Stimulated activated CD4-positive, alpha-beta T cell treated with anti-CD3 and anti-CD28 coated beads, Interleukin-2, amount 100 ng/mL, for 24 hours (primary cell): ENCODE measurements at regions not wholly inside any gene's neighbourhood (a gene's known extent, or its start where the extent isn't known, plus 50 kb on each side); places are given as distances from the start of the nearest gene placed in this dataset.
"Not testable (repeated sequence)": the region's sequence is repeated elsewhere in the genome, so short reads cannot be mapped to it uniquely, and the experiment has no call there.

Experiments
- DNase-seq, 2 donors: peaks; one replicate each; pipeline ENCODE4 v3.0.0-alpha.2; 2020

GRCh38 chr13:79187917-79188690, 218.0 kb downstream of the RBM26 start:
- DNase-seq, result no peak

- no peak for DNase-seq
Measured at GRCh38 chr13:79185580-79185979, 220.5 kb downstream of the RBM26 start.

GRCh38 chr13:79183231-79183630, 222.8 kb downstream of the RBM26 start:
- no peak for DNase-seq

- not testable (repeated sequence) for DNase-seq
Measured at GRCh38 chr13:79173691-79174090, 232.4 kb downstream of the RBM26 start.

GRCh38 chr13:79172924-79173323, 233.1 kb downstream of the RBM26 start:
- not testable (repeated sequence) for DNase-seq

- no peak for DNase-seq
Measured at GRCh38 chr13:79171141-79172061, 234.7 kb downstream of the RBM26 start.

- DNase-seq, result no peak
Measured at GRCh38 chr13:79160818-79161217, 245.2 kb downstream of the RBM26 start.

- DNase-seq, result no peak
Measured at GRCh38 chr13:79155883-79156282, 250.2 kb downstream of the RBM26 start.

GRCh38 chr13:79149210-79149609, 256.8 kb downstream of the RBM26 start:
- DNase-seq, result no peak

GRCh38 chr13:79141082-79141481, 265.0 kb downstream of the RBM26 start:
- no peak for DNase-seq

- DNase-seq, result no peak
Measured at GRCh38 chr13:79128158-79128557, 277.9 kb downstream of the RBM26 start.

- no peak for DNase-seq
Measured at GRCh38 chr13:79126706-79127105, 279.3 kb downstream of the RBM26 start.

- DNase-seq, result no peak
Measured at GRCh38 chr13:79124183-79124582, 281.9 kb downstream of the RBM26 start.

- no peak for DNase-seq
Measured at GRCh38 chr13:79121286-79121685, 284.8 kb downstream of the RBM26 start.

GRCh38 chr13:79119578-79120107, 286.4 kb downstream of the RBM26 start:
- DNase-seq, result no peak

- DNase-seq, result no peak
Measured at GRCh38 chr13:79112016-79112415, 294.0 kb downstream of the RBM26 start.

GRCh38 chr13:79108914-79109643, 297.0 kb downstream of the RBM26 start:
- DNase-seq, result no peak

GRCh38 chr13:79098596-79098995, 307.5 kb downstream of the RBM26 start:
- DNase-seq, result no peak

GRCh38 chr13:79097201-79097600, 308.9 kb downstream of the RBM26 start:
- DNase-seq, result no peak

GRCh38 chr13:79096099-79096498, 310.0 kb downstream of the RBM26 start:
- DNase-seq, result no peak

- DNase-seq, result no peak
Measured at GRCh38 chr13:79090552-79091124, 315.4 kb downstream of the RBM26 start.

- DNase-seq, result no peak
Measured at GRCh38 chr13:79084802-79085424, 321.1 kb downstream of the RBM26 start.
